GM19324 (cell line): ENCODE measurements at regions not wholly inside any gene's neighbourhood (a gene's known extent, or its start where the extent isn't known, plus 50 kb on each side); places are given as distances from the start of the nearest gene placed in this dataset.

Source experiments
- ATAC-seq: cut with Tn5 transposase; IDR thresholded peaks from one replicate; pipeline ENCODE4 v1.9.1; 2021; ENCODE audit warnings: mild to moderate bottlenecking, moderate library complexity; ENCODE audit not compliant: unreplicated experiment, low FRiP score

- no peak for ATAC-seq
Observed at GRCh38 chr20:12020846-12021245, 103.2 kb downstream of the BTBD3 start.

- ATAC-seq, result no peak
Observed at GRCh38 chr20:12022126-12022525, 104.4 kb downstream of the BTBD3 start.

GRCh38 chr20:12023194-12023795 is 105.6 kb downstream of the BTBD3 start:
- no peak for ATAC-seq

GRCh38 chr20:12028771-12029170 is 111.1 kb downstream of the BTBD3 start:
- no peak for ATAC-seq

GRCh38 chr20:12030470-12030869 is 112.8 kb downstream of the BTBD3 start:
- ATAC-seq, result no peak

GRCh38 chr20:12036142-12036541 is 118.4 kb downstream of the BTBD3 start:
- no peak for ATAC-seq

- no peak for ATAC-seq
Observed at GRCh38 chr20:12037521-12037920, 119.8 kb downstream of the BTBD3 start.

GRCh38 chr20:12040261-12040660 is 122.6 kb downstream of the BTBD3 start:
- no peak for ATAC-seq

- no peak for ATAC-seq
Observed at GRCh38 chr20:12044969-12045368, 127.3 kb downstream of the BTBD3 start.

- ATAC-seq, result no peak
Observed at GRCh38 chr20:12047838-12048432, 130.2 kb downstream of the BTBD3 start.

GRCh38 chr20:12049125-12049524 is 131.4 kb downstream of the BTBD3 start:
- no peak for ATAC-seq

GRCh38 chr20:12051206-12052163 is 133.8 kb downstream of the BTBD3 start:
- ATAC-seq, result no peak

- ATAC-seq, result no peak
Observed at GRCh38 chr20:12053353-12053752, 135.7 kb downstream of the BTBD3 start.

GRCh38 chr20:12054556-12054955 is 136.9 kb downstream of the BTBD3 start:
- no peak for ATAC-seq

- no peak for ATAC-seq
Observed at GRCh38 chr20:12055161-12055560, 137.5 kb downstream of the BTBD3 start.

- ATAC-seq, result no peak
Observed at GRCh38 chr20:12056839-12057238, 139.1 kb downstream of the BTBD3 start.

GRCh38 chr20:12057778-12058177 is 140.1 kb downstream of the BTBD3 start:
- ATAC-seq, result no peak

GRCh38 chr20:12058216-12058615 is 140.5 kb downstream of the BTBD3 start:
- ATAC-seq, result no peak

- ATAC-seq, result no peak
Observed at GRCh38 chr20:12061466-12061865, 143.8 kb downstream of the BTBD3 start.

- no peak for ATAC-seq
Observed at GRCh38 chr20:12063106-12063684, 145.5 kb downstream of the BTBD3 start.

- ATAC-seq, result no peak
Observed at GRCh38 chr20:12064540-12064939, 146.8 kb downstream of the BTBD3 start.
